Activated effector memory CD4-positive, alpha-beta T cell treated with anti-CD3 and anti-CD28 coated beads, Interleukin-2, amount 50 U/mL, for 16 hours (primary cell): ENCODE measurements at regions not wholly inside any gene's neighbourhood (a gene's known extent, or its start where the extent isn't known, plus 50 kb on each side); places are given as distances from the start of the nearest gene placed in this dataset.

ENCODE experiments used
- DNase-seq: peaks from one replicate; pipeline ENCODE4 v3.0.0-alpha.2; 2020

DNA sequence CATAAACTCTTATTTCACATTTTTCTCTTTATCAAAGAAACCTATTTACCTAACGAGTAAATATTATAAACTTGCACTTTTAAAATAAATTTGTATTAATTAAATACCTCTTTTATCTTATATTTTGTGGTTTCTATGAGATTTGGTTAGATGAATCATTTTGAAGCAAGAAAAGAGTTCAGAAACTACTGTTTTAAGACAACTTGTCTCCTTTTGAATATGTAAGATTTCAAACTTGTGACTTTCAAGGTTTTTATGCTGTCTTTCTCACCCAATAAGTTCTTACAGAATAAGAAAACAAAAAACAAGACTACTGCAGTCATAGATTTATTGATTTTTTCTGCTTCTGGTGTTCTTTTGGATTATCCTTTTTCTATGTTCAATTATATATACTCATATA, 339.0 kb downstream of the SNAPC1 start:
- no peak for DNase-seq

GRCh38 chr14:62101673-62102348, 339.6 kb downstream of the SNAPC1 start:
- no peak for DNase-seq

GRCh38 chr14:62102349-62102725, 340.1 kb downstream of the SNAPC1 start:
- DNase-seq = no peak

GRCh38 chr14:62103464-62103863, 341.2 kb downstream of the SNAPC1 start:
- DNase-seq = no peak

DNA sequence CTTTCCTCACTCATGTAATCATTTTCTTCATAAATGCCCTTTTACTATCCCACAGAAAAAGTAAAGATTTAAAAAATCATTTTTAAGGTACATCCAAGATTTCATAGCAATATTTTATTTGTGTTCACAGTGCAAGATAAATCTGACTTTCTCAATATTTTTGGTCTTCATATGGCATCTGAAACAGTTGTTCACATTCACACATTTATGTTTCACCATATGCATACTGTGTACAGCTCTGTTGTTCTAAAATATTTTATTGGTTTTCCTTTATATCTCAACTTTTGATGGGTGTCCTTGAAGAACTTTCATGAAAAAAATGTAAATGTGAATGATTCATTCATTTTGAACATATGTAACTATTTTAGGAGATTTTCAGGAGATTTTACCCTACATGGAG, 348.7 kb downstream of the SNAPC1 start:
- DNase-seq = no peak

GRCh38 chr14:62117010-62117750, 355.0 kb downstream of the SNAPC1 start:
- DNase-seq = peak; percentile 75

- DNase-seq = no peak
Measured at GRCh38 chr14:62117751-62118105, 355.5 kb downstream of the SNAPC1 start.

DNA sequence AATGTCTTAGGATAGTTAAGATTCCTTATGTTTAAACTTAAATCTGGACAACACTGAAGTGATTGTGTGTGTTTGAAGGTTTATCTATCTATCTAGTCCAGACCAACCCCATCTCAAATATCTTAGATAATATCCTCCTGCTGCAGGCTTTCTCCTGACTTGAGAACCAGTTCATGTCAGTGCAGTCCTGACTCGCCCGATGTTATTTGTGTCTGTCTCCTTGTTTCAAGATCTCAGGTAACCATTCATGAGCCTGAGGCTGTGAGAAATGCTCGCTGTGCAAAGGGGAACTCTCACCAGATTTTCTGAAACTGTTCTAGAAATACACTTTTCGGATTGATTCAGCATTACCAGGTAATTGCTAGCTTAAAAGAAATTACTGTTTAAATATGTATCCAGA, 356.2 kb downstream of the SNAPC1 start:
- DNase-seq = no peak

- no peak for DNase-seq
Measured at GRCh38 chr14:62118871-62119270, 356.7 kb downstream of the SNAPC1 start.

- DNase-seq = no peak
Measured at GRCh38 chr14:62123961-62124360, 361.7 kb downstream of the SNAPC1 start.

- no peak for DNase-seq
Measured at GRCh38 chr14:62125793-62126192, 363.6 kb downstream of the SNAPC1 start.

GRCh38 chr14:62126879-62127478, 364.8 kb downstream of the SNAPC1 start:
- no peak for DNase-seq

- no peak for DNase-seq
Measured at GRCh38 chr14:62130441-62130840, 368.2 kb downstream of the SNAPC1 start.

GRCh38 chr14:62133776-62134550, 371.7 kb downstream of the SNAPC1 start:
- no peak for DNase-seq

- no peak for DNase-seq
Measured at GRCh38 chr14:62138593-62138992, 376.4 kb downstream of the SNAPC1 start.

DNA sequence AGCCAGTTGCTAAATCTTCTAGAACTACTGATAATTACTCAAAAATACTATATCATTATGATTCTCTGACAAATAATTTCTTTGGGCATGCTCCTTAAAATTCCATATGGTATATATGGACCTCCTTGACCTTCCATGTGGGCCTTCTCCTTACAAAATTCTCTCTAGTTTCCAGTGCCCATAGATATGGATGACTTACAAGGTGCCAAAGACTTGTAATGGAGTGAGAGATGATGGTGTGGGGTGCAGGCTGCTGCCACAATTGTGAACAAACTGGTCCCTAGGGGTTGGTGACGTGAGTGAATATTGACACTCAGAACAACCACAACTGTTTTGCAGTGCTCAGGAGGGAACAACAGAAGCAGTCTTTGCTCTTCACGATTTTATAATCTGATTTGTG, 378.9 kb downstream of the SNAPC1 start:
- DNase-seq = no peak

- no peak for DNase-seq
Measured at GRCh38 chr14:62143245-62143644, 381.0 kb downstream of the SNAPC1 start.

- no peak for DNase-seq
Measured at GRCh38 chr14:62144863-62145262, 382.6 kb downstream of the SNAPC1 start.

DNA sequence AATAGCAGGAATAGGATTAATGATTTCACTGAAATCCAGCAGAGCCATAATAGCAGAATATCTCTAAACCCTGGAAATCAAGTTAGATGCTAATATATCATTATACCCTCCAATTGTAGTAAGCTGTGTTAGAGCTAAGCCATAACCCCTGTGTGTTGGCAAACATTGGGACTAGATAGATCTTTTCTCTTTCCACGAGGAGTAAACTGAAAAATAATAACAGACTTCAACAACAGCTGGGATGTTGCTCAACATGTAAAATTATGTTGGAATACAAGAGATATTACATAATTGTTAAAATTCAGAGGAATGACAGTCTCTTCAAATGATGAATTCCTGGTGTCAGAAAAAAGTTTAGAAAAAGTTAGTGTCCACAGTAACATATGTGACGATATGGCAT, 383.8 kb downstream of the SNAPC1 start:
- DNase-seq = no peak

GRCh38 chr14:62156052-62156451, 393.8 kb downstream of the SNAPC1 start:
- no peak for DNase-seq

GRCh38 chr14:62158779-62159178, 396.6 kb downstream of the SNAPC1 start:
- no peak for DNase-seq

DNA sequence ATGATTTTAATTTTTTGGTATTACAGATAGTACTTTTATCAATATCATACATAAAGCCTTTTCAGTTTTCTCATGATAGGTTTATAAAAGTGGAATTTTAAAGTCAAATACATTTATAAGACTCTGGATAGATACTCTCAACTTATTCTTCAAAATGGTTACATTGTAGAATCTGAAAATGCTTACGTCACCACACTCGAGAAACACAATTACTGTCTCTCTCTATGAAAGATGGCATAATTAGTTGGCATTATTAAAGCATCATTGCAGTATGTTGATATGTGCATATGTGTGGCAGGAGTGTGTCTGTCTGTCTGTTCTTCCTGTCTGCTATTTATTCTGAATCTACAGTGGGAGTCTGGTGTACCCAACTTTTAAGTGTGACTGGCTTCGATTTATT, 397.1 kb downstream of the SNAPC1 start:
- no peak for DNase-seq

DNA sequence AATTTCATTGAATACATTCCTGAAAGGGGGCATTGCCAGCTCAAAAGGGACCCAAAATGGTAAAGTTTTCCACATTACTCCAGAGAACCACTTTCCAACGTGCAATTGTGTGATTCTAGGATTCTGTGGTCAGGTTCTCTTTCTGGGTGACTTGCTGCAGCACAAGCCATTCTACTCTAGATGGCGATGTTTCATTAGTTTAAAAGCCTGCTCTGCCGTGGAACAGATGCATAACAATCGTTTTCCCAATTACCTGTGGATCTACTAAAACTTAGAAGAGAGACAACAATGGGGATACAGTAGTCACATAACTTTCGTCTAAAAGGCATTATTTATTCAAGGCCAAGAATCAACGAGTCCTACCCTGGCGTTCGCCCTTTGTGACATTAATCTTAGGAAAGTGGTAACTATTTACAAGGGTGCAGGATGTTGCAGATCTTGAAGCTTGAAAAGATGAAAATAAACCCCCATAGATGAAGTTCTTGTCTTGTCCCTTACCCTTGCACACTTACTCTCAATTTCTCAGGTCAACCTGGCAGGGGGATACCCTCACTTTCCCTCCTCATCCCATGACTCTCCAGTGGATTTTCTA, 400.9 kb downstream of the SNAPC1 start:
- no peak for DNase-seq
